MM.1S (cell line): ENCODE measurements at regions not wholly inside any gene's neighbourhood (a gene's known extent, or its start where the extent isn't known, plus 50 kb on each side); places are given as distances from the start of the nearest gene placed in this dataset.

Source experiments
- DNase-seq: peaks from one replicate; pipeline ENCODE4 v3.0.0-alpha.2; 2015
- H2AFZ ChIP-seq: fragments of 300-600 bp; sonication (generic); 2 replicates; pipeline ENCODE4 v1.6.0; 2016; ENCODE audit warnings: antibody characterized with exemption, low read length
- H3F3A ChIP-seq: fragments of 300-600 bp; sonication (generic); 2 replicates; pipeline ENCODE4 v1.6.1; 2016; ENCODE audit warnings: mild to moderate bottlenecking, antibody characterized with exemption, low read length, moderate library complexity, mixed read lengths; ENCODE audit not compliant: insufficient read depth
- H3K27ac ChIP-seq: fragments of 300-600 bp; sonication (generic); 2 replicates; pipeline ENCODE4 v1.5.1; 2016; ENCODE audit warnings: mild to moderate bottlenecking, low read length
- H3K27me3 ChIP-seq: fragments of 300-600 bp; sonication (generic); replicated peaks from 2 replicates; pipeline ENCODE4 v1.6.0; 2016; ENCODE audit warnings: low read length; ENCODE audit not compliant: insufficient read depth
- H3K36me3 ChIP-seq: fragments of 300-600 bp; sonication (generic); replicated peaks from 2 replicates; pipeline ENCODE4 v1.6.1; 2016; ENCODE audit warnings: mild to moderate bottlenecking, low read length, mixed read lengths; ENCODE audit not compliant: insufficient read depth
- H3K4me1 ChIP-seq: fragments of 300-600 bp; sonication (generic); 2 replicates; pipeline ENCODE4 v1.6.1; 2016; ENCODE audit warnings: low read length, mixed read lengths
- H3K4me2 ChIP-seq: fragments of 300-600 bp; sonication (generic); 2 replicates; pipeline ENCODE4 v1.6.0; 2016; ENCODE audit warnings: low read depth, low read length
- H3K4me3 ChIP-seq: fragments of 300-600 bp; sonication (generic); 2 replicates; pipeline ENCODE4 v1.5.1; 2016; ENCODE audit warnings: low read length, mixed read lengths
- H3K79me2 ChIP-seq: fragments of 300-600 bp; sonication (generic); 2 replicates; pipeline ENCODE4 v1.6.1; 2016; ENCODE audit warnings: mixed run types, low read length, mixed read lengths
- H3K9ac ChIP-seq: fragments of 300-600 bp; sonication (generic); 2 replicates; pipeline ENCODE4 v1.6.1; 2016; ENCODE audit warnings: low read length, mixed read lengths
- H3K9me2 ChIP-seq: fragments of 300-600 bp; sonication (generic); replicated peaks from 2 replicates; pipeline ENCODE4 v1.6.1; 2016; ENCODE audit warnings: mild to moderate bottlenecking, low read length, mixed read lengths; ENCODE audit not compliant: insufficient read depth
- H3K9me3 ChIP-seq: fragments of 300-600 bp; sonication (generic); replicated peaks from 2 replicates; pipeline ENCODE4 v1.6.1; 2016; ENCODE audit warnings: mild to moderate bottlenecking, low read length, mixed read lengths; ENCODE audit not compliant: insufficient read depth
- H4K20me1 ChIP-seq: fragments of 300-600 bp; sonication (generic); 2 replicates; pipeline ENCODE4 v1.6.1; 2016; ENCODE audit warnings: mild to moderate bottlenecking, low read length, moderate library complexity, mixed read lengths; ENCODE audit not compliant: insufficient read depth
- CTCF ChIP-seq: fragments of 300-600 bp; sonication (generic); IDR thresholded peaks from 2 replicates; pipeline ENCODE4 v1.5.1; 2016; ENCODE audit warnings: antibody characterized with exemption, low read length, mixed read lengths
- EZH2 ChIP-seq: fragments of 300-600 bp; sonication (generic); optimal IDR thresholded peaks from 2 replicates; pipeline ENCODE3; 2017; ENCODE audit warnings: low read depth, mild to moderate bottlenecking, antibody characterized with exemption, low read length, mixed read lengths
- EZH2phosphoT487 ChIP-seq: fragments of 300-600 bp; sonication (generic); IDR thresholded peaks from 2 replicates; pipeline ENCODE4 v1.6.1; 2018; ENCODE audit warnings: antibody characterized with exemption, low read length

- Histone ChIP-seq H3K27ac (no peak overlapping the region), H3K4me2 (no peak overlapping the region), H3F3A (no peaks in the 10 kb centered on the region), H3K4me1 (no peaks in the 10 kb centered on the region), H3K9ac (no peak overlapping the region), H3K9me2 (no peaks in the 10 kb centered on the region), H3K4me3 (no peak overlapping the region), H3K27me3 (no peaks in the 10 kb centered on the region), H3K9me3 (no peaks in the 10 kb centered on the region), H4K20me1 (no peaks in the 10 kb centered on the region), H2AFZ (no peak overlapping the region), H3K79me2 (no peaks in the 10 kb centered on the region), H3K36me3 (no peaks in the 10 kb centered on the region)
- DNase-seq, result no peak
- TF ChIP-seq CTCF (no peak), EZH2phosphoT487 (no peak), EZH2 (no peak)
Measured at GRCh38 chr3:43786526-43787305, 96.0 kb downstream of the ABHD5 start.

- H3K79me2 ChIP-seq, result no peaks in the 10 kb centered on the region
- DNase-seq, result no peak
- H3K4me3 ChIP-seq, result no peak overlapping the region
- no peaks in the 10 kb centered on the region for H3K9me3 ChIP-seq
- TF ChIP-seq CTCF, result no peak
- no peak for TF ChIP-seq EZH2phosphoT487
- TF ChIP-seq EZH2, result no peak
- no peak overlapping the region for H3K9ac ChIP-seq
- no peak overlapping the region for H2AFZ ChIP-seq
- H3K4me2 ChIP-seq, result no peak overlapping the region
- no peaks in the 10 kb centered on the region for H4K20me1 ChIP-seq
- no peaks in the 10 kb centered on the region for H3F3A ChIP-seq
- H3K36me3 ChIP-seq, result no peaks in the 10 kb centered on the region
- H3K27me3 ChIP-seq, result no peaks in the 10 kb centered on the region
- no peak overlapping the region for H3K27ac ChIP-seq
- H3K9me2 ChIP-seq, result no peaks in the 10 kb centered on the region
- H3K4me1 ChIP-seq, result no peaks in the 10 kb centered on the region
Measured at GRCh38 chr3:43787330-43787729, 96.6 kb downstream of the ABHD5 start.

- no peaks in the 10 kb centered on the region for H3K27me3 ChIP-seq
Measured at GRCh38 chr3:43789028-43789427, 98.3 kb downstream of the ABHD5 start.

More at GRCh38 chr3:43789028-43789427, 98.3 kb downstream of the ABHD5 start:
- Histone ChIP-seq H3K9me3 (no peaks in the 10 kb centered on the region), H4K20me1 (no peaks in the 10 kb centered on the region), H3K36me3 (no peaks in the 10 kb centered on the region), H3K4me3 (no peak overlapping the region), H3K9me2 (no peaks in the 10 kb centered on the region), H3K9ac (no peak overlapping the region), H3K27ac (no peak overlapping the region), H2AFZ (no peak overlapping the region), H3K79me2 (no peaks in the 10 kb centered on the region), H3K4me2 (no peak overlapping the region), H3K4me1 (no peaks in the 10 kb centered on the region), H3F3A (no peaks in the 10 kb centered on the region)
- no peak for DNase-seq
- TF ChIP-seq EZH2phosphoT487, result no peak
- TF ChIP-seq EZH2, result no peak
- no peak for TF ChIP-seq CTCF
